ENCODE measurements at regions not wholly inside any gene's neighbourhood (a gene's known extent, or its start where the extent isn't known, plus 50 kb on each side); places are given as distances from the start of the nearest gene placed in this dataset.
"Not testable (repeated sequence)": the region's sequence is repeated elsewhere in the genome, so short reads cannot be mapped to it uniquely, and the experiment has no call there.

DNA sequence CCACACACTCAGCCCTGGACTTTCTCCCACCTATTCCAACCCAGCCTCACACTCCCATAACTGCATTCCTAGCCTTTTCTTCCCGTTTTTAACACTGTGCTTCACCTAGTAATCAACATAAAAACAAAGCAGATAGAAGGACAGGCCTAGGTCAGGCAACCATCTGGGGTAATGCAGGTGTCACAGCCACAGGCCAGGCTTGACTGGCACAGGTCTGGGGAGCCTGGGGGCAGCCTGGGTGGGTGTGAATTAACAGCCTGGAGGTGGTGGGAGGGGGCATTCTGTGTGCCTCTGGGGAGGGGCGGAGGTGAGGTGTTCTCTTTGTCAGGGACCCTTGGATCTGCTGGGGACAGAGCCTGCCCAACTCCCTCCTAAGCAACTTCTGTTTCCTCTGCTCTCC is 332.6 kb downstream of the BCL2L11 start:
- not testable (repeated sequence) for H3K27ac ChIP-seq (ENCODE audit: low read length); H3K4me3 ChIP-seq (ENCODE audit: low read length); H3K36me3 ChIP-seq (ENCODE audit: control insufficient read depth, insufficient read depth, low read length); H3K27me3 ChIP-seq (ENCODE audit: control insufficient read depth, insufficient read depth, low read length); H3K4me1 ChIP-seq (ENCODE audit: control insufficient read depth, insufficient read depth, low read length); DNase-seq; H3K9me3 ChIP-seq (ENCODE audit: control insufficient read depth, low read depth, low read length)
- no CpG with 5 or more reads among the region's 2 CpGs for WGBS (ENCODE audit: insufficient coverage, low lambda C conversion rate)

DNA sequence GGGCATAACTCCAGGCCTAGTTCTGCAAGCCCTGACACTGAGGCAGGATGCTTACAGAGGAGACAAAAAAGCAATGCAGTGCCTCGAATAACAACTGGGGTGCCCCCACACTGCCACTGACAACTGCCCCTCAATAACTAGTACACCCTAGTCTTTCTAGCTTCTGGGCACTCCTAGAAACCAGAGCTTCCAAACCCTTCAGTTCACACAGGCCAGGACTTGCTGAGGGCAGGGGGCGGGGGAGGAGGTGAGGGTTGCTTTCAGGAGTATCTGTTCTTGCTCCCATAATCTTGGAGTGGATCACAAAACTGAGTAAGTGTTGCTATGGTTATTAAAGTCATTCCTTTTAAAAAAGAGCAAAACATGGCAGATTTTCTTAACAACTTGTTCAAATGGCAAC is 333.1 kb downstream of the BCL2L11 start:
- not testable (repeated sequence) for H3K4me1 ChIP-seq (ENCODE audit: control insufficient read depth, insufficient read depth, low read length); H3K27ac ChIP-seq (ENCODE audit: low read length); H3K27me3 ChIP-seq (ENCODE audit: control insufficient read depth, insufficient read depth, low read length); H3K9me3 ChIP-seq (ENCODE audit: control insufficient read depth, low read depth, low read length); DNase-seq; H3K36me3 ChIP-seq (ENCODE audit: control insufficient read depth, insufficient read depth, low read length); H3K4me3 ChIP-seq (ENCODE audit: low read length)
- no CpG with 5 or more reads among the region's 2 CpGs for WGBS (ENCODE audit: insufficient coverage, low lambda C conversion rate)

DNA sequence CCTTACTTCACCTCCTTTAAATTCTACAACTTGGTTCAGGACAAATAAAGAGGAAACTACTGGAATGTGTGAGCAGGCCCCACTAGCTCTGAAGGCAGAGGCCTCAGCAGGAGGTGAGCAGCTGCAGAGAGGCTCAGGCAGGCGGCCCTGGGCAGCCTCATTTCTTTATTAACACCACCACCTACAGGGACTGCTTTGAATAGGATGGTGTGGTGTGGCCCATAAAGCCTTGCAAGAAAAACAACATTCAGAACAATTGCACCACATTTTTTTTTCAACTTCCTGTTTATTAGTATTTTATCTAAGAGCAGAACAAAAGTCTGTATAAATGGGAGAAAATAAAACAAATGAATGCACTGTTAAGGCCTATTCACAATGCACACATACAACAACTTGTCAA is 333.7 kb downstream of the BCL2L11 start:
- not testable (repeated sequence) for H3K27ac ChIP-seq (ENCODE audit: low read length); H3K4me1 ChIP-seq (ENCODE audit: control insufficient read depth, insufficient read depth, low read length); H3K9me3 ChIP-seq (ENCODE audit: control insufficient read depth, low read depth, low read length); H3K4me3 ChIP-seq (ENCODE audit: low read length); H3K27me3 ChIP-seq (ENCODE audit: control insufficient read depth, insufficient read depth, low read length); H3K36me3 ChIP-seq (ENCODE audit: control insufficient read depth, insufficient read depth, low read length)
- no CpG with 5 or more reads among the region's 1 CpG for WGBS (ENCODE audit: insufficient coverage, low lambda C conversion rate)
- DNase-seq, result peak in 1 of 2 donors; percentile 66

DNA sequence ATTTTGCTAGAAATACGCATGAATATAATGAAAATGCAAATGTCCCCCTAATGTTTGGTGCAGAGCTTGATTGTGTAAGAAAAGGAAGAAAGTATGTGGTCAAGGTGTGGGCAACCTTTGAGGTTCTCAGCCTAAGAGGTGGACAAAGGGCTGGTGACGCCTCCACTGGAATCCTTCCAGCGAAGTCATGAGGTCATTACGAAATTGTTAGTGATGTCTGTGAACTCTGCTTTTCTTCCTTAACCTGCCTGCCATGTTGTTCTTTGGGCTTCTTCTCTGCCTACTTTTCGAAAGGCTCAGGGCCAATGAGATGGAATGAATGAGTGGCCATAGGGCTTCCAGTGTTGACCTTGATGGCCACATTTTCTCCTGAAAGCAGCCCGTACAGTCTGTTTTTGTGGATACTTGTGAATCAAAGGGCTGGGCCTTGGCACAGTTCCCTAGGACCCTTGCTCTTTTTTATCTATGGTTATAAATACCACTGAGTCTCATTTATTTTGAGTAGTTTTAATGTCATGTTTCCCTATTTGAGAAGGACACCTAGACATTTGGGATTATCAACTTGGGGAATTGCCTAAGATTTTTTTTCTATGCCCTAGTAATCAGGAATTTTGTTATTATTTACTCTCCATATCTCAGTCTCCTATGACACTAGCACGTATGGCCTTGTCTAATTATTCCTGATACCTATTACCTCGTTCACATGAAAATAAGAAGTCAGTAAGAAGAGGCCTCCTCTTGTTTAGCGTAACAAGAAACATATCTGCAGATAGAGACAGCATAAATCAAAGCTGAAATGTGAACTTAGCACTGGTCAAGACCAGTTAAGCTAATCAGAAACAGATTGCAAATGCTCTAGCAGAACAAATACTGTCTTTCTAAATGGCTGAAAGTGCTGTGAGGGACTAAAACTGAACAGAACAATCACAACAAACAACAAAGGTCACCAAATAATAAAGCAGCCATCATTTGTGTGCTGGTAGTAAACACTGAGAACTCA is 334.6 kb downstream of the BCL2L11 start:
- H3K4me1 ChIP-seq (ENCODE audit: control insufficient read depth, insufficient read depth, low read length); H3K36me3 ChIP-seq (ENCODE audit: control insufficient read depth, insufficient read depth, low read length); H3K4me3 ChIP-seq (ENCODE audit: low read length); H3K9me3 ChIP-seq (ENCODE audit: control insufficient read depth, low read depth, low read length); H3K27me3 ChIP-seq (ENCODE audit: control insufficient read depth, insufficient read depth, low read length): not testable (repeated sequence)
- peak overlapping the region; percentile 74 for H3K27ac ChIP-seq (ENCODE audit: low read length)
- peak; percentile 29 to 68 for DNase-seq
- WGBS (ENCODE audit: insufficient coverage, low lambda C conversion rate), result 50% methylated on average over 1 of the region's 9 CpGs

DNA sequence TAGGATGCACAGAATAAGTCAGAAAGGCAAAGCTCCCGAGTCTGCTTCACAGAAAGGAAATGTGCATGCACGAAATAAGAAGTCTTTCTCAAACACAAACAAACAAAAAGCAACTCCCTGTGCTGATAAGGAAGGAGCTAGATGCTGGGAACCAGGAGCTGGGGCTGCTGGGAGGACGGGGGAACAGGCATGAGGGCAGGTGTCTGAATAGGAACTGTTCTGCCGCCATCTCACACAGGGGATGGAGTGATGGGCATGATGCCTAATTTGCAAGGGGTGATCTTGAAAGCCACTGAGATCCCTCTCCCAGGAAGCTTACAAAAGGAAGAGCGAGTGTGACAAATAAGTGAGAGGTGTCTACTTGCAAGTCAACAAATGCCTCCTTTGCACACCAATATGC is 336.5 kb downstream of the BCL2L11 start:
- H3K36me3 ChIP-seq (ENCODE audit: control insufficient read depth, insufficient read depth, low read length); H3K9me3 ChIP-seq (ENCODE audit: control insufficient read depth, low read depth, low read length); H3K27ac ChIP-seq (ENCODE audit: low read length); H3K4me1 ChIP-seq (ENCODE audit: control insufficient read depth, insufficient read depth, low read length); H3K4me3 ChIP-seq (ENCODE audit: low read length); DNase-seq; H3K27me3 ChIP-seq (ENCODE audit: control insufficient read depth, insufficient read depth, low read length): not testable (repeated sequence)
- no CpG with 5 or more reads among the region's 5 CpGs for WGBS (ENCODE audit: insufficient coverage, low lambda C conversion rate)

DNA sequence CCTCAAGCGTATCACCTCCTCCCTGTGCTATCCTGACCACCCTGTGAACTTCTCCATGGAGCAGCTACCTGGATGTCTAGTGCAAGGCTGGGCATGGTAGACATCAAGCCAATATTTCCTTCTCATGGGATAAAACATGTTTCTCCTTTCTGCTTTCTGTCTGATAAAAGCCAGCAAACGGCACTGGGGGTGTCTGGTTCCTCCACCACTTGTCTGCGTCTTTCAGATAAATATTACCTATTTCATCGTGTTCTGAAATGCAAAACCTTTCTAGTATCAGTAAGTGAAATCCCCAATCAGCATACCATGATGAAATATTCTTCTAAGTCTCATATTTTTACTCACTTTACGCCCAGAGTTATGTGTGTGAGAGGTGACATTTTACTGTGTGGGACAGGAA is 340.2 kb downstream of the BCL2L11 start:
- not testable (repeated sequence) for DNase-seq; H3K27ac ChIP-seq (ENCODE audit: low read length); H3K27me3 ChIP-seq (ENCODE audit: control insufficient read depth, insufficient read depth, low read length); H3K4me1 ChIP-seq (ENCODE audit: control insufficient read depth, insufficient read depth, low read length); H3K9me3 ChIP-seq (ENCODE audit: control insufficient read depth, low read depth, low read length); H3K4me3 ChIP-seq (ENCODE audit: low read length); H3K36me3 ChIP-seq (ENCODE audit: control insufficient read depth, insufficient read depth, low read length)
- no CpG with 5 or more reads among the region's 5 CpGs for WGBS (ENCODE audit: insufficient coverage, low lambda C conversion rate)

DNA sequence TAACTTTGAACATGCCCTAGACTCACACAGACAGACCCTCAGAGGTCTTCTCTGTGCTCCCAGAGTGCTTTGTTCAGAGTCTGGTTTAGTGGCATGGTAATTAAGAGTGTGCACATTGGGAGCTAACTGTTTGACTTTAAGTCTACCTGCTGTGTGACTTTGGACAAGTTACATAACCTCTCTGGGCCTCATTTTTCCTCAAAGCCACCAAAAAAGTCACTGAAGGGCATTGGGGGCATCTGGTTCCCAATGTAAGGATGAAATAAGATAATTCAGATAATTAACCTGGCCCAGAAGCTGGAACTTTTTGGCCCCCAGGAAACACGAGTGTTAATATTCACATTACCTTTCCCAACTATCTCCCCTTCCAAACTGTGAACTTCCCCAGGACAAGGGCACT is 341.1 kb downstream of the BCL2L11 start:
- not testable (repeated sequence) for H3K27ac ChIP-seq (ENCODE audit: low read length); H3K4me3 ChIP-seq (ENCODE audit: low read length); H3K9me3 ChIP-seq (ENCODE audit: control insufficient read depth, low read depth, low read length); H3K27me3 ChIP-seq (ENCODE audit: control insufficient read depth, insufficient read depth, low read length); DNase-seq; H3K36me3 ChIP-seq (ENCODE audit: control insufficient read depth, insufficient read depth, low read length); H3K4me1 ChIP-seq (ENCODE audit: control insufficient read depth, insufficient read depth, low read length)
- WGBS (ENCODE audit: insufficient coverage, low lambda C conversion rate), result no CpG with 5 or more reads among the region's 1 CpG

DNA sequence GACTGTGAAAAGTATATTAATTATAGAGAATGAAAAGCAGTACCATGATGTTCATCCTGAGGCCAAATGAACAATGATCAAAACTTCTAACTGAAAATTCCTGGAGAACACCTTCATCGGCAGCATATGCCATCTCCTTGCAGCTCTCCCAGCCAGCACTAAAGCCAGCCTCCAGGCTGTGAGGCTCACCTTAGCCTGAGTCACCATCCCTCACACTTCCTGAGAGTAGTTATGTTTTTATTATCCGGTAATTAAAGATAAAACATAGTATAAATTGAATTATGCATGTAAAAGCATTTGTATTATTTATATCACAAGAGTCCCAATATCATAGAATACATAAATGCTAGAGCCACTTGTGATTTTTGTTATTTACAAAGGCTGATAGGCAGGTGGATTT is 341.9 kb downstream of the BCL2L11 start:
- H3K36me3 ChIP-seq (ENCODE audit: control insufficient read depth, insufficient read depth, low read length); H3K9me3 ChIP-seq (ENCODE audit: control insufficient read depth, low read depth, low read length); H3K27ac ChIP-seq (ENCODE audit: low read length); H3K4me3 ChIP-seq (ENCODE audit: low read length); DNase-seq; H3K27me3 ChIP-seq (ENCODE audit: control insufficient read depth, insufficient read depth, low read length); H3K4me1 ChIP-seq (ENCODE audit: control insufficient read depth, insufficient read depth, low read length): not testable (repeated sequence)
- no CpG with 5 or more reads among the region's 2 CpGs for WGBS (ENCODE audit: insufficient coverage, low lambda C conversion rate)

DNA sequence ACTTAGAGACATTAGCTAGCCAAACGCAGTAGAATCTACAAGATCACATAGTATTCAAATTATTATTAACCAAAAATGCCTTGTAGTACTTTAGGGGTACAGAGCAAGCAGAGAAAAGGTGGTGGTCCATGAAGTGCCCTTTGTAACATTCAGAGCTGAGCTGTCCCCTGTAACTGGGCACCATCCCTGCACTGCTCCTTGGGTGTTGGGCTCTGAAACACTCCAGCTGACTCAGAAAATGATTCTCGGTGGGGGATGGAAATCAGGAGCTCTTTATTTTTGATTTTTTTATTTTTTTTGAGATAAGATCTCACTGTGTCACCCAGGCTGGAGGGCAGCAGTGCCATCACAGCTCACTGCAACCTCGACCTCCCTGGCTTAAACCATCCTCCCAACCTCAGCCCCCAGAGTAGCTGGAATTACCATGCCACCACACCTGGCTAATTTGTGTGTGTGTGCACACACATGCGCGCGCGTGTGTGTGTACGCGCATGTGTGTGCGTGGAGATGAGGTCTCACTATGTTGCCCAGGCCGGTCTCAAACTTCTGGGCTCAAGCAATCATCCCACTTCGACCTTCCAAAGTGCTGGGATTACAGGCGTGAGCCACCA is 342.6 kb downstream of the BCL2L11 start:
- DNase-seq; H3K27me3 ChIP-seq (ENCODE audit: control insufficient read depth, insufficient read depth, low read length); H3K36me3 ChIP-seq (ENCODE audit: control insufficient read depth, insufficient read depth, low read length); H3K4me3 ChIP-seq (ENCODE audit: low read length); H3K27ac ChIP-seq (ENCODE audit: low read length); H3K4me1 ChIP-seq (ENCODE audit: control insufficient read depth, insufficient read depth, low read length); H3K9me3 ChIP-seq (ENCODE audit: control insufficient read depth, low read depth, low read length): not testable (repeated sequence)
- no CpG with 5 or more reads among the region's 13 CpGs for WGBS (ENCODE audit: insufficient coverage, low lambda C conversion rate)

DNA sequence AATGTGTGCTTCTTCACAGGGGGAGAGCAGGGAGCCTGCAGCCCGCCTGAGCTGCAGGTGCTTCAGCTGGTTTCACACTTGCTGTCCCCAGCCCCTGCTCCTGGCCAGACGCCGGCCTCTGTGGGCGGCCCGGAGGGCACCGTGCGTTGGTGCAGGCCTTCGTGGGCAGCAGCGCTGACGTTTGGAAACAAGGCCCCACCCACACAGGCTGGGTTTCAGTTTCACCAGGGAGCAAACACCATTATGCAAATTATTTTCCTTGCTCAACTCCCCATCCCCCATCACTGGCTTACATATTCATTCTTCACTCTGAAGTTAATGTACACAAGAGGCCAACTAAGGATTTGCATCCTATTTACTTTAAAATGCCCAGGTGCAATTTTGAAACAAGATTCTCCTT is 343.2 kb downstream of the BCL2L11 start:
- not testable (repeated sequence) for H3K27me3 ChIP-seq (ENCODE audit: control insufficient read depth, insufficient read depth, low read length); H3K36me3 ChIP-seq (ENCODE audit: control insufficient read depth, insufficient read depth, low read length); H3K4me3 ChIP-seq (ENCODE audit: low read length); H3K9me3 ChIP-seq (ENCODE audit: control insufficient read depth, low read depth, low read length); H3K27ac ChIP-seq (ENCODE audit: low read length); DNase-seq; H3K4me1 ChIP-seq (ENCODE audit: control insufficient read depth, insufficient read depth, low read length)
- WGBS (ENCODE audit: insufficient coverage, low lambda C conversion rate), result no CpG with 5 or more reads among the region's 10 CpGs

DNA sequence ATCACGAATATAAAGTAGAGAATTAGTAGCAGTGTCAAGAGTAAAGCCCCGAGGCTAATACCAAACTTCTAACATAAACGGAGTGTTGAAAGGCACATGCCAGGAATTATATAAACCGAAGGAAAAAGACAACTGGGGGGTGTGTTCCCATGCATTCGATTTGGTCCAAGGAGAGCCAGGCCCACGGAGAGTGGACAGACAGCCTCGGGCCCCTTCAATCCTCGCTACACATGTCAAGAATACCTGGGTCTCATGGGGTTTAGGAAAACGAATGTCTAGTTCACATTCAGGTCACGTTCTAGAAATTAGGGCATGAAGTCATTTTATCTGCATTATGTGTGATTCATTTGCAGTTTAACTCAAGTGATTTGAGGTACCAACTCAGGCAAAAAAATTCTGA is 343.7 kb downstream of the BCL2L11 start:
- not testable (repeated sequence) for H3K36me3 ChIP-seq (ENCODE audit: control insufficient read depth, insufficient read depth, low read length); H3K4me1 ChIP-seq (ENCODE audit: control insufficient read depth, insufficient read depth, low read length); H3K4me3 ChIP-seq (ENCODE audit: low read length); H3K27me3 ChIP-seq (ENCODE audit: control insufficient read depth, insufficient read depth, low read length); H3K9me3 ChIP-seq (ENCODE audit: control insufficient read depth, low read depth, low read length); DNase-seq; H3K27ac ChIP-seq (ENCODE audit: low read length)
- WGBS (ENCODE audit: insufficient coverage, low lambda C conversion rate), result no CpG with 5 or more reads among the region's 10 CpGs
